NCI-H524 (cell line): ENCODE measurements at regions not wholly inside any gene's neighbourhood (a gene's known extent, or its start where the extent isn't known, plus 50 kb on each side); places are given as distances from the start of the nearest gene placed in this dataset.

Experiments
- DNase-seq, 2 experiments: peaks; one replicate each; lab custom pipeline; 2025; lab: John Stamatoyannopoulos, UW

DNA sequence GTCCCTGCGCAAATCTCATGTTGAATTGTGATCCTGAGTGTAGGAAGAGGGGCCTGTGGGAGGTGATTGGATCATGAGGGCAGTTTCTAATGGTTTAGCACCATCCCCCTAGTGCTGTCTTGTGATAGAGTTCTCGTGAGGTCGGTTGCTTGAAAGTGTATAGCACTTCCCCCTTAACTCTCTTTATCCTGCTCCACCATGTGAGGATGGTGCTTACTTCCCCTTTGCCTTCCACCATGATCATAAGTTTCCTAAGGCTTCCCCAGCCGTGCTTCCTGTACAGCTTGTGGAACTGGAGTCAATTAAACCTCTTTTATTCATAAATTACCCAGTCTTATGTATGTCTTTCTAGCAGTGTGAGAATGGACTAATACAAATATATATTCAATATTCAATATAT, 303.7 kb upstream of the SEL1L start:
- DNase-seq: no peak

DNA sequence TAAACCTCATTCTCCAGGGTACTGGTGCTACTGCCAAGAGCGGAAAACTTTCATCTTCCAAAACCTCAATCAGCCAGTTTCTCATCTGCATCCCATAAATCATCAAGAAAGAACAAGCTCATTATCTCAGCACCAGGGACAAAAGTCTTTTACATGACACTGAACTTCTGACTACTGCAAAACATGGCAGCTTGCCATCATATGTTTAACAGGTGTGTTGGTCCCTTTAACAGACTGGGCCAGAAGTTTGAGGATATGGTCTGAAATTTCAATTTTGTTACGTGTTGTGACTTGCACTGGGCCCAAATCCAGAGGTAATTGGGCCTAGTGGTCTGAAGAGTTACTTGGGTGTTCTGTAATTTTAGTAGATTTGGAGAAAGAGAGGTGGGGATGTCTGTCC, 305.4 kb upstream of the SEL1L start:
- DNase-seq: no peak

DNA sequence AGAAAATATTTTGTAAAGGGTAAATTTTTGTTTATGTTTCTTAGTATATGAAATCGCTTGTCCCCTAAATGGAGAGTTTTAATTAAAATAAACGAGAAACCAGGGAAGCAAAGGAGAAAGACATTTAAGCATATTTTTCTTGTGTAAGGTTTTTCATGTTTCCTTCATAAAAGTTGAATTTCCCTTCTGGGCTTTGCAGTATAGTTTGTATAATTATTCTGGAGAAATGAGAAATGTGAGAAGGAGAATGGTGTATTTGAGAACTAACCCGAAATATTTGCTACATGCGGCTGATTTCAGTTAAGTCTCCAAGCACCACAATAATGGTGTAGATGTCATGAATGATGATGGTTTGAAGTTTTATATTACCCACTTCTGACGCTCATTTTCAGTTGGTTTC, 307.7 kb upstream of the SEL1L start:
- no peak for DNase-seq

DNA sequence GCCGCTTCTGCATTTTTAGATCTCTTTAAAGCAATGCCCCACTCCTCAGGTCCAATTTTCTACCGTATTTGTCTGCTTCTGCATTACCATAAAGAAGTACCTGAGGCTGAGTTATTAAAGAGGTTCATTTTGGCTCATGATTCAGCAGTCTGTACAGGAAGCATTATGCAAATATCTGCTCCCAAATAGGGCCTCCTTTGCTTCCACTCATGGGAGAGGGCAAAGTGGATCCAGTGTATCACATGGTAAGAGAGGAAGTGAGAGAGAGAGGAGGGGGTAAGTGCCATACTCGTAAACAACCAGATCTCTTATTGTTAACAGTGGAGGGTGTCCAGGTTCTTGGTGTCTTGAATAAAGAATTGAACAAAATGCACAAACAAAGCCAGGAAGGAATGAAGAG, 316.1 kb upstream of the SEL1L start:
- DNase-seq: no peak

DNA sequence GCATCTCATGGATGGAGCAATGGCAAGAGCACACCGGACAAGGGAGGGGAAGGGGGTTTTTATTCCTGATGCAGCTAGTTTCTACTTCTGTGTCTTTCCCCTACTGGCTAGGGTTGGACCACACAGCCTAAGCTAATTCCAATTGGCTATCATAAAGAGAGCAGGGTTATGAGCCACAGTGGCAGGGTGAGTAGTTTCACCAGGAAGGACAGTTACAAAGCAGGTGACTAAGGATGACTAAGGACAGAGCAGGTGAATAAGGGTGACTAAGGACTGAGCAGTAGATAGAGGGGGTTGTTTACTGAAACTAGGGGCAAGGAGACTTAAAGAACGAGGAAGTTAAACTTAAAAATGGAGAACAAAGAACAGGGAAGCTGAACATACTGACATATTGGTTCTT, 321.4 kb upstream of the SEL1L start:
- no peak for DNase-seq

DNA sequence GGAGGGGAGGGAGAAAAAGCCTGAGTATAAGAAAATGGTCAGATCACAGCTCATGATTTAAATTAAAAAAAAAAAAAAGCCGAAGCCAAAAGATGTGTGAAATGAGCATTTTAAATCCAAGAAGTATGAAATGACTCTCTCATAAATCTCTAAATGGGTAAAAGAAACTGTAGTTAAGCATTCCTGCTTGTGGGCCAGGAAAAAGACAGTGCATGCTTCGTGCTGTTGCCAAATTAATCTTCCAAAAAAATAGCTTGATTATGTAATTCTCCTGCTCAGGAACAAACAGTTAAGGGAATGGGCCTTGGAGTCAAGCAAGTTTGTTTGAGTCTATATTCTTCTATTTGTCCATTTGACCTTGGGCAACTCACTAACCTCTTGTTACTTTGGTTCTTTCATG, 325.4 kb upstream of the SEL1L start:
- DNase-seq: no peak

DNA sequence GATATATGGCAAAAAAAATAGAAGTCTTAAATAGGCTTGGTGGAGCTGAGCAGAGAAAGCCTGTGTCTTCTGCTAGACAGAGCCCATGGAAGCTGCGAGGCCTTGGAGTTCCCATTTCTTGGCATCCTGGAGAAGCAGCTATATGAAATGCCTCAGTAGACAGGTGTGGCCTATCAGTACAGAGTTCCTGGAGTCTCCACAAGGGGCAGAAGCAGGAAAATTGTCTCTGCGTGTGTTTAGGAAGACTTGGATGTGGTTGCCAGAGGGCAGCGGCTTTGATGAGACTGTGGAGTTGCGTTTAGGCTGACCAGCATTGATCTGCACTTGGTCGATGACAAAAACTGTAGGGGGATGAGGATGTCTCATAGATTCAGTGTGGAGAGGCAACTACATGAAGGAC, 334.5 kb upstream of the SEL1L start:
- no peak for DNase-seq

DNA sequence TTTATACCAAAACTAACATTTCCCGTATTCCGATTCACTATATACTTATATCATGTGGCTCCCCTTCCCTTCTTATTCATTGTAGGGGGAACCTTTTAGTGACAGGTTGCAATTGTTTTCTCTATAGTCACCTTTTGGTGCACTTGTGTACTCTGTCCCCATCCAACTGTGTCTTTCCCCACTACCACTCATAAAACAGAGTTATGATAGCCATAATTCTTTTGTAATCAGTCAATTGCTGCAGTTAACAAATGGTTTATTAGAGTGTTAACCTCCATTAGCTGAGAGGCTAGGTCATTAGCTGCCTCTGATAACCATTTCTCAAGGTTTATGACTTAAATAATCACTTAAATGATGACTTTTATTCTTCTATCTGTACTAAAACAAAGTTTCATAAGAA, 338.1 kb upstream of the SEL1L start:
- no peak for DNase-seq

DNA sequence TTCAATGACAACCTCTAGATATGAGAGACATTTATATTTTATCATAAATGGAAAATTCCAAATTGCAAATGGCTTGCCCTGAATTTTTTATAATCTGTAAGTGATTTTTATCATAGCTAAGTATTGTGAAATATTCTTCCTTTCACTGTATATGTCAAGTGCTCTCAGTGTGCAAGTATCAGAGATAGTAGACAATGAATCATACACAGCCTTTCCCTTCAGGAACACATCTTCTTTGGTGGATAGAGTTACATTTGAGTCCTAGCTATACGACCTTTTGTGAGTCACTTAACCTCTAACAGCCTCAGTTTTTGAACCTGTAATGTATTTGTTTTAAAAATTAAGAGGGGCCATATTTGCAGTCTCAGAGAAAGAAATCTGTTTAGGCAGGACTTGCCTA, 350.7 kb upstream of the SEL1L start:
- DNase-seq: no peak

DNA sequence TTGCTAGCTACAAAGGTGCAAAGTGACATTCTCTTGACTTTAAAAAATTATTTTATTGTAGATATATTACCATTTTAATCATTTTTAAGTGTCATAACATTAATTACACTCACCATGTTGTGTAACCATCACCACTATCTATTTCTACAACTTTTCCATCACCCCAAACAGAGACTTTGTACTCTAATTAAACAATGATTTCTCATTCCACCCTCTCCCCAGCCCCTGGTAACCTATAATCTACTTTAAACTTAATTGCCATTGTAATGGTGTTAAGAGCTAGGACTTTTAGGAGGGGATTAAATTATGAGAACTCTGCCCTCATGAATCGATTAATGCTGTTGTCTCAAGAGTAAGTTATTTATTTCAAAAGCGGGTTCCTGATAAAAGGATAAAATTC, 352.9 kb upstream of the SEL1L start:
- no peak for DNase-seq

DNA sequence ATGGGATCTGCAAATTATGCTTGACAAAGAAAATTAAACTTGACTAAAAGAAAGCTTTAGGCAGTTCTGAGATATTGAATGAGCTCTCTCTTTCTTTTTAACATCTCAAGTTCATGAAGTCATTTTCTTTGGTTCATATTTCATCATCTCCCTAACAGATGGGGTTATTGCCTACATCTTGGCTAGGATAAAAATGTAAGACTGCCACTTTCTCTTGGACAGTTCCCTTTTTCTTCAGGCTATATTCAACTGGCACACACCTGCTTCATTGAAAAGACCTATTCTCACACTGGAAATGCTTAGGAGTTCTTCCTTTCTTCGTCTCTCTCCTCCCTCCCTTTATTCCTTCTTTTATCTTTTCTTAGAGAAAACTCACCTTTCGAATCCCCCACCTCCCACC, 355.9 kb upstream of the SEL1L start:
- DNase-seq: peak in 1 of 2 experiments; percentile 14

DNA sequence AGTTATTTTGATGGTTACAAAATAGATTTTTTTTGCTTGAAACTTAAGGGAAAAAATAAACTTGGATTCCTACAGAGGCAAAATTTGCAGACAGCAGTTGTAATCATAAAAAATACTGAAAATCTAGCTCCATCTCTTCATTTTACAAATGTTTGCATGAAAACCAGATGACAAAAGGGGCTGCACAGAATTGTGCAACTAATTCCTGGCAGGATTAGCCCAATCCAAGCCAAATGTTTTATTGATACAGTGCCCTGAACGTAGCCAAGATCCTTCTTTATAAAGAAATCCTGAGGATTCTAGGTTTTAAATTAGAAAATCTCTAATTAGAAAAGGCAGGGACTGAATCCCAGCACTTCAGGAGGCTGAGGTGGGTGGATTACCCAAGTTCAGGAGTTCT, 356.4 kb upstream of the SEL1L start:
- DNase-seq: no peak

DNA sequence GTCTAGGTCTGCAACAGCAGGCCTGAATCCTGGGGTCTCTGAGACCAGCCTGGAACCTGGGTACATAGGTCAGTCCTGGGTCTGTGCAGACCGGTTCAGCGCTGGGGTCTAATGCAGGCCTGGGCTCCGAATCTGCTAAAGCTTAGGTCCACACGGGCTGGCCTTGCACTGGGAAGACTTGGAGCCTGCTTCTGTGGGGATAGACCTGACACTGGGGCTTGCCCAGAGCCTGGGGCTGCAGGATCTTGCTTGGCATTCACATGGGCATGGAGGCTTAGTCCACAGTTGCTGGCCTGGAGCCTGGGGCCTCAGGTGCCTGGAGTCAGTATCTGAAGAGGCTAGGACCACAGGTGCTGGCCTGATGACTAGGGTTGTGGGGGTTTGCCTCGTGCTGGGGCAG, 369.8 kb upstream of the SEL1L start:
- DNase-seq: no peak

DNA sequence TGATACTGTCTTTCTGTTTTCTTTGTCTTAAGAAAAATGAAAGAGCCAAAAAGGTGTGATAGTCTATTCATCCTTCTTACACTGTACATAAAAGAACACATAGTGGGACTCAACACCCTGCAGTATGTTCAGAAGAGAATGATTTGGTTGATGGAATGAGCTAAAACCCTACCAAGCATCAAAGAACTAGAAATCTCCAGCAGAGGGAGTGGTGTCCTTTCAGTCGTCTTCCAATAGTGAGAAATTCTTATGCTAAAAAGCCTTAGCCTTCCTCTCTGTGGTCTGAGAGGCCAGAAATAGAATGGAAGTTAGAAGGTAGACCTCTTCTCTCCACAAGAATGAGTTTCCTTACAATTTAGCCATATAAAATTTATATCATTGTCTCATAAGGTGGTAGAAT, 393.4 kb upstream of the SEL1L start:
- DNase-seq: peak in 1 of 2 experiments; percentile 55

DNA sequence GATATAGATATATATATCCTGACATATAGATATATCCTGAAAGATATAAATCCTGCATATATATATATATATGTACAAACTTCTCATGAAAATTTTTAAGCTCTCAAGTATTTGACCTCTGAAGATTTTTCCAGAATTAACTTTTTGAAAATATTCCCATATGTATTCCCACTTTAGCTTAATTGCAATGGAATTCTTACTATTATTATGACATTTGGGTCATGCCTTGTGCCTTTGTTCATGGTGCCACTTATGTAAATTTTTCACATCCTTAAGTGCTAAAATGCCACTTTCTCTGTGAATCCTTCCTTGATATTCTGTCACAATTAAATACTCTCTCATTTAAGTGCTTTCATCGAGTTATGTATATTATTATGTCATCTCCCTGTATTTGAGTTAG, 398.2 kb upstream of the SEL1L start:
- DNase-seq: no peak

DNA sequence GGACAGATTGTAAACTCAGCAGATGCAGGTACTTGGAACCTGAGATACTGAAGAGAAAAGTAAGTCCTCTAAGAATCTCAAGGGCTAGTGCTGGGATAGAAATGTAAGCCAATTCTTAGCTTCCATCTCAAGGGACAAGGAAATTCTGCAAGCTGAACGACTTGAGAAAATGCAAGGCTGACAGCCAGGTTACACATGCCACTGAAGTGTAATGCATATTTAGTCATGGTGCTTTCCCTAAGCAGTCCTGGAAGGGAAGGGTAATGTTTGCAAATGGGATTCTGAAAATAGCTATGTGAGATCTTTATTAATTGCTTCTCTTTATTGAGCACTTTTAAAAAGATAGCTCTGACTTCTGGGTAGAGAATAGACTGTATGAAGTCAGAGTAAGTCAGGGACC, 402.7 kb upstream of the SEL1L start:
- peak in 1 of 2 experiments; percentile 52 for DNase-seq

DNA sequence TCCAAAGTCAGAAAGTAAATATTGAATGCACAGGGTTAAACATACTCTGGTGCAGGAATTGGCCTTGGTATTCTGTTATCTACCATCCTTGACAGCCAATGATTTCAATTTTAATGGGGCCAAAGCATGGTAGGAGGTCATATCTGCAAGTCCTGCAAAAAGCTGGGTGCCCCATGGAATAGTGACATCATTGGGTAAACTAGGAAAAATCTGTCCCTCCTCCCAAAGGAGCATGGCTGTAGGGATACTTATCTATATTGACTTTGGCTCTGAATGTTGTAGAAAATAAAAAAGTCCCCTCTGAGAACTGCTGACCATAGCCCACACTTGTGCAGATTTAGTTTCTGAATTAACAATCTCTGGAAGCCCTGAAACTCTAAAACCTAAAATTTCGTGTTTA, 403.2 kb upstream of the SEL1L start:
- no peak for DNase-seq

DNA sequence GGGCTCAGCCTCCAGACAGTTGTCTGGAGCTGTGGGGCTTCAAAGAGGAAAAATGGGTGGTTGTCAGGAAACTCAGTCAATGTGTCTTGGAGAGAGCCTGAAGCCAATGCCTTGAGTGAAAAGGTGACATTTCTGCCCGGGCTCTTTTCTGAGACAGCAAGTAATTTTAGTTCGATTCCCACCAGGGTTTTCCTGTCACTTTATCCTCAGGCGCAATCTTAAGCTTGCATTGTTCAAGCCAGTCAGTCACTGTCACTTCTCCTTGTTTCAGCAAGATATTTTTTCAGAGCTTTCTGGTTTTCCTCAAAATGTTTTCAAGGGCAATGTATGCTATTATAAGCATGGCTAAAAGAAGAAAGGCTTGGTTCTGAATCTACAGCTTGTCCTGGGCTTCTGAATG, 404.7 kb upstream of the SEL1L start:
- DNase-seq: no peak

DNA sequence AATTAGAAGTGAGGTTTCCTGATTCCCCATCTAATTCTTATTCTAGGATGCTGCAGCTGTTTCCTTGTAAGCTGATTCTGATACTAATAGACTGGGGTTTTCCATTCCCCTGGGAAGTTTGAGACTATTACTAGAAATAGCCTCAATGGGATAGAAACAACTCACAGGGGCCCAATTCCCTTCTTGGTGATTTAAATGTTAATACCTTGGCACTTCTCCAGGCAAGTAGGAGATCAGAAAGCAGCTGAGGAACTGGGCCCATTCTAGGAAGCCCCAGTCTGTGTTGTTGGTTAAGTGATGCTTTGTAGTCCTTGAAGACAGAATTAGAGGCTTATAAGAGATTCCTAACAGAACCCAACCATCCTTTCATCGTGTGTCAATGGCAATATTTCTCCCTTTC, 407.0 kb upstream of the SEL1L start:
- peak; percentile 82 to 91 for DNase-seq

DNA sequence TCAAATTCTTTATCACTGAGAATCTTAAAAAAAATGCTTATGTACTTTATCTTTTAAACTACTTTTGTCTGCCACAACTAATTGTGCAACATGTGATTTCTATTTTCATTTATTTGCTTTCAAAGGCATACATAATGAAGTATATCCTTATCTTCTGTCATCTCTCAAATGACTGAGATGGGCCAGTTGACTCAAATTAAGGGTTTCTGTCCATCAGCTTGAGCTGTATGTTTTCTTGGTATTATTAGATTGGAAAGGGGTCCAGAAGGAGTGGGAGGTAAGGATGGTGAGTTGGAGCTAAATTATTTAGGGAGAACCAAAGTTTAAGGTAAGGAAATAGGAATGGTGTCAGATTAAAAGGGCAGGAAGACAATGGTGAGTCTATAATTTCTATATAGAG, 408.4 kb upstream of the SEL1L start:
- no peak for DNase-seq

DNA sequence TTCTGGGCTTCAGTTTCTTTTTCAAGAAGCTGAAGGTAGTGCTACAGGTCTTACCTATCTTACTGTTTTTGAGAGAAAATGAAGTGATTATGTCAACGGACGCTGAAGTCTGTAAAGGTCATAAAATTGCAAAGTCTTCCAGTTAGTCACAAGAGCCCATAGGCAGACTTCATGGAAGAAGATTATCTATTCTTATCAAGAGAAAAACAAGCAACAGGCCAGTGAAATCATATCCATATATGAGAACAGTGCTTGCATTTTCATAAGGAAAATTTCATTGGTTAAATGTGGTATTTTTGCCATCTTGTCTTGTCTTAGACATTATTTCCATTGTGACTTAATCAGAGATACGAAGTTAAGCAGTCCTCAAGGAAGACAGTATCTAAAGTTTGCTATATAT, 412.7 kb upstream of the SEL1L start:
- no peak for DNase-seq

DNA sequence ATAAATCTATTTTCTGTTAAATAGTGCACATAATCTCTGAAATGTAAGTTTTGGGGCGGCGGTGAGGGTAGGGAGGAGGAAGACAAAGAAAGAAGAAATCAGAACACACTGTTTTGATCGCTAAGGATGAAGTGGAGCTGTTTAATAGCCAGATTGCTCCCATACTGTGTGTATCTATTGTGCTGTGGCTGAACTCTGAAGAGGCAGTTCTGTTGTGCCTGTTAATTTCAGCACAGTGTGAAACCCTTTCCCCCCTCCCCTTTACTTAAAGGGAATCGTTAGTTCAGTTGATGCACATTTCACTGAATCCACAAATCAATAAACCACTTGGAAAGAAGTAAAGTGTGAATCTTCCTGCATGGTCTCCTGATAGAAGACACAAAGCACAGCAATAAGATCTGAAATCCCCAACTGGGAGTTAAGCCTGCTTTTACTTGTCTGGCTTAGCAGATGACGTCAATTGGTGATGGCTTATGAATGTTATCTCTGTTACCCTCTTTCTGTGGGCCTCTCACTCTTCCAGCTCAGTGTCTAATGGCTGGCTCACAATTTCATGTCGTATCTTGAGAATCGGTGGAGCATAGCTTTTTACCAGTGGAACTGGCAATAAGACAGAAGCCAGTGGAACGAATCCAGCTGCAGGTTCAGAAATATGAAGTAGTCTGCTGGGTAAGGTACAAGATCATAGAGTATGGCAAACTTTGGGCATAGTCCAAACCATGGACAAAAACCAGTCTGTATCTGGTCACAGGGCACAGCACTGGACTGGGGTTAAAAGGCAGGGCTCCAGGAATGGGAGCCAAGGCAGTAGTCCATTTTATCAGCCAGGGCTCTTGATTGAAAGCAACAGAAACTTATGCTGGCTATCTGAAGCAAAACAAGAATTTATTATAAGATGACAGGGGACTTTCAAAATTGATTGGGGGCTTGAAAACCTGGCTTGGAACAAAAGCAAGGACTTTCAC, 413.5 kb upstream of the SEL1L start:
- no peak for DNase-seq

DNA sequence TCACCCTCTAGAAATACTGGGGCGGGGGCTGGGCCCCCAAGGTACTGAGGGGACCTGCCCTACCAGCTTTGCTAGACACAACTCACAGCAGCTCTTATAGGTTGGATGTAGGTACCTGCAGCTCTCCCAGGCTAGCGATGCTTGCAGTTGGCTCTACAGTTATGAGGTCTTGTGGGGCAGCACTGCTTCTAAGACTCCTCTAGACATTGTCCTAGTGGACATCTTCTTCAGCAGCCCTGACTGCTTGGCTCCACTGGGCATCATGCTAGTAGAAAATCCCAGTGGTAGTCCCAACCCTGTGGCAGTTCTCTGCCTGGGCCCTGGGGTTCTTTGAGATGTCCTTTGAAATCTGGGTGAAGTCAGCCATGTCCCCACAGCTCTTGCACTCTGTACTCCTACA, 419.3 kb upstream of the SEL1L start:
- DNase-seq: no peak

DNA sequence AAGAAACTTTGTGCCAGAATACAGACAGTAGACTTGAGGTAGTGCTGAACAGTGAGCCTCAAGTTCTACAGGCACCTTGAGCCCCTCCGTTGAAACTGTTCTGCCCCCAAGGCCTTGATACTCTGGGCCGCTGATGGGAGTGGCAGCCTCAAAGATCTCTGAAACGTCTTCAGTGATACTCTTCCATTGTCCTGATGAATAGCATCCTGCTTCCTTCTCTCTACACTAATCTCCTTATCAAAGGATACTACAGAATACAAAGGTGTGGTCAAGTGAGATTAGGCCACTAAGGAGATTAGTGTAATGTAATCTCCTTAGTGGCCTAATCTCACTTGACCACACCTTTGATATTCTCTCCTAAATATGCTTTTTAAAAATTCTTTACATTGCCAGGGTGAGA, 419.8 kb upstream of the SEL1L start:
- peak in 1 of 2 experiments; percentile 47 for DNase-seq
